Hepatocyte (in vitro differentiated cells): ENCODE measurements at regions not wholly inside any gene's neighbourhood (a gene's known extent, or its start where the extent isn't known, plus 50 kb on each side); places are given as distances from the start of the nearest gene placed in this dataset.

Source experiments
- EZH2 ChIP-seq: fragments of 200-600 bp; sonication (generic); IDR thresholded peaks from 2 replicates; pipeline ENCODE4 v1.6.1; 2016; ENCODE audit warnings: antibody characterized with exemption, mild to moderate bottlenecking, borderline replicate concordance
- TF ChIP-seq, protein P1 (sequence below): fragments of 200-600 bp; sonication (generic); IDR thresholded peaks from 2 replicates; pipeline ENCODE4 v1.5.1; 2016; ENCODE audit warnings: antibody characterized with exemption, mild to moderate bottlenecking; ENCODE audit not compliant: poor library complexity

DNA sequence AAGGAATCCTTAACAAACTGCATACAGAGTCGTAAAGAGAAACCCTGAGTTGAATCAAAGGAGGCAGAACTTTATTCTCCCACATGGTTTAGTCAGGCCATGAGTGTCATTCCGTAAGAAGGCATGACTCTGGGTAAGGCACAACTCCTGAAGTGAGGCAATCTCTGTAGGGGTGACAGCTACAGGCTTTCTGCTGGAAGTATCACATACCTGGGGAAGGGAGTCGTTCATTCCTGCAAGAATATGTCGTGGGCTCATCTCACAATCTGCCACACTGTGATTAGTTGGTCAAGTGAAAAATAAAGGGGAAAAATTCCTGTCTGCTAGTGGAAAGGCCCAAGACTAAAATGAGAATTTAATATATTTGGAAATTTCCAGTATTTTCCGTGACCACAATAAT, 392.6 kb downstream of the POM121L12 start:
- TF ChIP-seq, protein P1, sequence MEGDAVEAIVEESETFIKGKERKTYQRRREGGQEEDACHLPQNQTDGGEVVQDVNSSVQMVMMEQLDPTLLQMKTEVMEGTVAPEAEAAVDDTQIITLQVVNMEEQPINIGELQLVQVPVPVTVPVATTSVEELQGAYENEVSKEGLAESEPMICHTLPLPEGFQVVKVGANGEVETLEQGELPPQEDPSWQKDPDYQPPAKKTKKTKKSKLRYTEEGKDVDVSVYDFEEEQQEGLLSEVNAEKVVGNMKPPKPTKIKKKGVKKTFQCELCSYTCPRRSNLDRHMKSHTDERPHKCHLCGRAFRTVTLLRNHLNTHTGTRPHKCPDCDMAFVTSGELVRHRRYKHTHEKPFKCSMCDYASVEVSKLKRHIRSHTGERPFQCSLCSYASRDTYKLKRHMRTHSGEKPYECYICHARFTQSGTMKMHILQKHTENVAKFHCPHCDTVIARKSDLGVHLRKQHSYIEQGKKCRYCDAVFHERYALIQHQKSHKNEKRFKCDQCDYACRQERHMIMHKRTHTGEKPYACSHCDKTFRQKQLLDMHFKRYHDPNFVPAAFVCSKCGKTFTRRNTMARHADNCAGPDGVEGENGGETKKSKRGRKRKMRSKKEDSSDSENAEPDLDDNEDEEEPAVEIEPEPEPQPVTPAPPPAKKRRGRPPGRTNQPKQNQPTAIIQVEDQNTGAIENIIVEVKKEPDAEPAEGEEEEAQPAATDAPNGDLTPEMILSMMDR: no peak
- no peak for TF ChIP-seq EZH2
